HG02571 (cell line): ENCODE measurements at regions not wholly inside any gene's neighbourhood (a gene's known extent, or its start where the extent isn't known, plus 50 kb on each side); places are given as distances from the start of the nearest gene placed in this dataset.

Source experiments
- ATAC-seq: cut with Tn5 transposase; IDR thresholded peaks from one replicate; pipeline ENCODE4 v1.9.1; 2021; ENCODE audit warnings: mild to moderate bottlenecking, moderate library complexity; ENCODE audit not compliant: unreplicated experiment

- ATAC-seq, result no peak
These were observed 484.8 kb downstream of the PSAT1 start for GRCh38 chr9:78781681-78782080.

DNA sequence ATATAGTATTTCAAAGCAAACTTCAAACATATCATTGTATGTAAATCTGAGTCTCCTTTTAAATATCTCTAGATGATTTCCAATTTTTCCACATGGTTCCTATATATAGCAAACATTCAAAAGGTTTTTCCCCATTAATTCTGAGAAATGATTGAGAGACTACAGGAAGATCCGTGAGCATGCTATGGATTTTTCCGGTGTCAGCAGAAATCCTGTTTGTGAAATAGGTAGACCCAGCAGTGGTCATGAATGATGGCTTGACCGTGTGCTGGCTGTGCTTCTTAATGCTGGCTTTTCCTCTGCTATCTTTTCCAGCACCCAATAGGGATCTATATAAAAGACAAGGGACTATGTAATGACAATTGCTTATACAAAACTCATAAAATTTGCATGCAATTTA, 485.3 kb downstream of the PSAT1 start:
- no peak for ATAC-seq

DNA sequence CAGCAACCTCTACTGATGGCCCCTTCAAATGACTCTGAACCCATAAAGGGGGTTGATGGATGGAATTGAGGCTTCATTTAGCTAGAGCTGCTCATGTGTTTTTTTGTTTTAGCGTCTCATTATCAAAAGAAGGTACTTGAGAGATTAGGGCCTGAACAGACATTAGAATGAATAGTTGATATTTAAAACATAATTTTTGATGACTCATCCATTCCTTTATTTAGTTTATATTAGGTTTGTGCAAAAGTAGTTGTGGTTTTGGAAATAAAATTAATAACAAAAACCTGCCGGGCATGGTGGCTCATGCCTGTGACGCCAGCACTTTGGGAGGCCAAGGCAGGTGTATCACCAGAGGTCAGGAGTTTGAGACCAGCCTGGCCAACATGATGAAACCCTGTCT, 485.9 kb downstream of the PSAT1 start:
- no peak for ATAC-seq

DNA sequence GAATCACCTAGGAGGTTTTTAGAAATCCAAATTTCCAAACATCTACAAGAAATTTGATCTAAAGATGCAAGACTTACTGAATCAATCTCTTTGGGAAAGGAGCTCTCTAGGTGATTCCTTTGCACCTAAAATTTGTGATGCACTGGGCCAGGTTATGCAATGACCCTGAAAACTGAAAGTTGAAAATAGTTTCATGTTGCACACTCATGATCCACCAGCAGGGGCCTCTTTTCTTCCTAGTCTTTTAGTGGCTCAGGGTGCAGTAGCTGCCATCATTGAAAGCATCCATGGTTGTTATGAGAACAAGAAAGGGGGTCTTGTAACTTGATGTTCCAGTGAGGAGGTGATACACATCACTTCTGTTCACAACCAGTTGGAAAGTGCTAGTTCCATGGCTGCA, 486.8 kb downstream of the PSAT1 start:
- no peak for ATAC-seq

DNA sequence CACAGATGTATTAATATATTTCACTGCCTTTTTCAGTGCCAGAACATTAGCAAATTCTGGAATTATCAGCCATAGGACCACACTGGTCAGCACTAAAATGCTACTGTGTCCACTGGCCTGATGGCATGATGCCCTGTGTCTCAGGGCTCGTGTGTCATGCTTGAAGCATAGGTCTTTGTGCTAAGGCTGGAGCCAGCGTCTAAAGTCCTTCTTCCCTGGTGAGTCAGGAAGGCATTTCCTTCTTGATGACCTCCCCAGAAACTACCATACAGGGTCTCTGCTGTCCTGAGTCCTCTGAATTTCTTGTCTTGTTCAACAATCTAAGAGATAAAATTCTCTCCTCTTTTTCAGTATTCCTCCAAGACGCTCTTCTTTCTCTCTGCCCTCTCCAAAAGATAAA, 489.9 kb downstream of the PSAT1 start:
- ATAC-seq, result no peak

GRCh38 chr9:78788101-78788500, 491.2 kb downstream of the PSAT1 start:
- no peak for ATAC-seq

DNA sequence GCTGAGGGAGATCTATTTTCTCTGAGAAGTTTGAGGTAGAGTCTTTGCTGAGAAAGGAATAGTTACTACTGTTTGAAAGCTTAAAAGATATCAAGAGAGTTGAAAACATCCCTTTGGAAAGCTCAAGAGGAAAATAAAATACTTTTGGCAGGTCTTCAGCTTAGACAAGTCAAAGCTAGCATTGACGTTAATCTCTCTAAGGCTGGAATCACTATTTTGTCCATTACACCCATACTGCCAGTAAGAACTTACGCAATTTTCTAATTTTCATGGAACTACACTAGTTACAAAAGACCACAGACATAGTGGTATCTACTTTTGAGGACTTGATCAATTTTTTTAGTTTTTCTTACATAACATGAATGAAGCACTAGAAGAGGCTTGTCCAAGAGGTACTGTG, 494.9 kb downstream of the PSAT1 start:
- ATAC-seq, result no peak

DNA sequence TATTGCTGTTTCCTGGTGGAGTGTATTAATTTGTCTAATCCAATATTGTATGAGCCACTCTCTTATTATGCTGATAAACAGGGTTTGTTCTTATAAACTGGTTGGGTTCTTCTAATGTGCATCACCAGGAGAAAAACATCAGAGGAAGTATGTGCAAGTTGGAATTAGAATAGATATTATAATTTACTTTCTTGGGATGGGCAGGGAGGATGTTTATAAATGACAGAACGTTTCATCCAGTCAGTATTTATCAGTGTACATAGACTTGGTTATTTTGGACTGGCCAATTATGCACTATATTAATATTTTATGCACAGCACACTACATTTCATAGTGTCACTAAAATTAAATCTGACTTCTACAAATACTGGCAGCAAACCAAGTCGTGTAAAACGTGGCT, 495.8 kb downstream of the PSAT1 start:
- no peak for ATAC-seq

DNA sequence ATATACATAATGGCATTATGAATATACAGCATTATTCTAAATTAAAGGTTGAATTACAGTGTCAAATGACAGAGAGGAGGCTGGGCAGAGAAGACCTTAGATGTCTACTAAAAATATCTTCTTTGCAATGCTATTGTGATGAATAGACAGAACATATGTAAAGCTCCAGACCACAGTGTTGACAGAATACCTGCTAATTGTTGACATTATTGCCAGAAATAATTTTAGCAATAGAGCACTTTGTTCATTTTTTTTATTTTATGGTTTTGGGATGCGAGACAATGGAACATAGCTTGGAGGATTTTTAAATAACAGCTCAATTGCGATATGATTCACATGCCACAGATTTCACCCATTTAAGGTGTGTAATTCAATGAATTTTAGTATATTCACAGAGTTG, 508.8 kb downstream of the PSAT1 start:
- no peak for ATAC-seq

GRCh38 chr9:78806492-78807160, 509.7 kb downstream of the PSAT1 start:
- no peak for ATAC-seq

DNA sequence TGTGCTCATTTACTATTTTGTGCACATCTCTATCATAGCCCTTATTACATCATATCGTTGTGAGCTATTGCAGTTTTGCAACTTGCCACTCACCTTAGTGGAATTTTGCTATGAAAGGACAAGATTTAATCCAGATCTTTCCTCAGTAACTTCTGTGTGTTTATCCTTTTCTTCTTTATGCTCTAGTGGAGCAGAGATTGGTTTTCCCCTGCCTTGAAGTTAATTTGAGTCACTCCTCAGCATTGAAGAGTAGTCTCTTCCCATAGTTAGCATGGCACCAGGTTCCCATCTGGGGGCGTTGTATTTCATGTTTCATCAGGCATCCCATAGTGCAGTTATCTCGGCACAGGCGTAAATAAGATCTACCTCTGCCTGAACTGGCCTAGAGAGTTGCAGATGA, 510.4 kb downstream of the PSAT1 start:
- no peak for ATAC-seq

GRCh38 chr9:78808048-78808447, 511.1 kb downstream of the PSAT1 start:
- ATAC-seq, result no peak

- no peak for ATAC-seq
These were observed 514.8 kb downstream of the PSAT1 start for GRCh38 chr9:78811622-78812276.

GRCh38 chr9:78812665-78813064, 515.7 kb downstream of the PSAT1 start:
- ATAC-seq, result no peak

- ATAC-seq, result no peak
These were observed 516.8 kb downstream of the PSAT1 start for GRCh38 chr9:78813602-78814180.

GRCh38 chr9:78821126-78821822, 524.3 kb downstream of the PSAT1 start:
- peak; percentile 72 for ATAC-seq

DNA sequence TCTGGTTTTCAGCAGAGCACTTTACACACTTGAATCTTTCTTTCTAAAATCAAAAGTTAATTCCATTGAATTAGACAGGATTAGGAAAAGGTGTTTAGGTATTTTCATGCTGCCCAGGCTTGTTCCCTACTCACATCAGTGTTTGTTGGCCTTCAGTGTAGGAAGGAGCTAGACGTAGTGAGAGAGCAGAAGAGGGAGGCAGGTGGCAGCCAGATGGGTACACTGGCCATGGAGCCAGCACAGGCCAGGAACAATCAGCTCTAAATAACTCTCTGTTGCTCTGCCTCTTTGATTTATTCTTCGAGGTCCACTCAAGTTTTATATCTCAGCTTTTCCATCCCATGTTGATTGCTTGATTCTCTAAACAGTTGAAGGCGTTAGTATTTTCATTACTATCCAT, 529.6 kb downstream of the PSAT1 start:
- ATAC-seq, result no peak

GRCh38 chr9:78828521-78828920, 531.6 kb downstream of the PSAT1 start:
- ATAC-seq, result no peak

DNA sequence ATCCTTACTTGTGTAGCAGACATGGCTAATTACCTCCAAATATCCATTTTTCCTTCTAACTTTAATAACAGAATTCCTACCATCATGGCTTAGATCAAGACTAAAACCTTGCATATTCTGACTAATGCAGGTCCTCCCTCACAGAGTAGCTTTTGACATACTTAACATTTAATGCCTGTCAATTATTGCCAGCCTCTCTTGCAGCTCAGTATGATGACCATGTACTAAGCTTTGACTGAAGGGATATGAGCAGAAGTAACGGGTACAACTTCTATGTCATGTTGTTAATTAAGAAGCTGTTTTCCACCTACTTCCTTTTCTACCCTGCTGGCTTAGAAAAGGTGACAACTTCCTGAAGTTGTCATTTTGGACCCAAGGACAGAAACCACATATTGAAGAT, 533.4 kb downstream of the PSAT1 start:
- no peak for ATAC-seq

DNA sequence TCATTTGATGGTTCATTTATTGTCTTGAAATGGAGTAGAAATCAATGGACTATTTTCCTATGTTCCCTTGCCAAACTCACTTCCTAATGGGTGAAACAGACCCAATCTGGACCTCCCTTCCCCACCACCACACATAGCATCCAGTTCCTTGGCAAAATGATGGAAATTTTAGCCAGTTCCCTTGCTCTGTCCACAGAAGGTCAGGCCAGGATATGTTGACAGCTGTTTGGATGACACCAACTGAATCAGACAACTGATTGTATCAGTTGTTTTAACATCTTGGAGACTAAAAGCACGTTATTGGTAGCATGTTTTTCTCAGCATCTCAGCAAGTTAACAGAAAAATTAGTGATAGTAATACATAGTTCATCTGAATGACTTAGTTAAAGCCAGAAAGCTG, 534.8 kb downstream of the PSAT1 start:
- no peak for ATAC-seq

GRCh38 chr9:78835928-78836450, 539.1 kb downstream of the PSAT1 start:
- no peak for ATAC-seq

DNA sequence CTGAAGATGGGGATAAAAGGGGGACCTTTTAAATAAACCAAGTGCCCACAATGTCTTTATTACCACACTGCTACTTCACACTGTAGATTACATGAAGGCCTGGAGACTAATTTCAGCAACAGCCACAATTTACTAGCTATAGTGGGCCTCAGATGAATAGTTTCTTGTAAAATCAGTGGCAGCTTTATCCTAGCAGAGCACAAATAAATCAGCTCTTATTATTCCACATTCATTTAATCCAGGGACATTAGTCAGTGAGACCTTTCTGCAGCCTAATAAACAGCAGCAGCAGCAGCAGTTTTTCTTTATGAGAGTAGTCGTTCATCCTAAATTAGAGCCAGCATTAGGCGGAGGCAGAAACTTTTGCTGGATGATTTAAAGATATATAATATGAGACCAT, 542.3 kb downstream of the PSAT1 start:
- ATAC-seq, result no peak
